Trophoblast cell (in vitro differentiated cells and primary cell): ENCODE measurements at regions not wholly inside any gene's neighbourhood (a gene's known extent, or its start where the extent isn't known, plus 50 kb on each side); places are given as distances from the start of the nearest gene placed in this dataset.

Experiments used
- DNase-seq, 2 donors: peaks; one replicate each; pipeline ENCODE4 v3.0.0-alpha.2; 2016
- H2AFZ ChIP-seq: 2 replicates; pipeline ENCODE4 v1.6.1; 2013; ENCODE audit warnings: low read length, moderate library complexity, mild to moderate bottlenecking; ENCODE audit not compliant: insufficient read depth, poor library complexity
- H2AK5ac ChIP-seq: 2 replicates; pipeline ENCODE4 v1.6.1; 2013; ENCODE audit warnings: mild to moderate bottlenecking, low read length
- H2BK120ac ChIP-seq: 2 replicates; pipeline ENCODE4 v1.6.1; 2013; ENCODE audit warnings: low read length, mild to moderate bottlenecking, moderate library complexity; ENCODE audit not compliant: insufficient read depth, poor library complexity
- H2BK12ac ChIP-seq: 2 replicates; pipeline ENCODE4 v1.6.1; 2013; ENCODE audit warnings: mild to moderate bottlenecking, low read length, moderate library complexity
- H2BK5ac ChIP-seq: 2 replicates; pipeline ENCODE4 v1.6.1; 2013; ENCODE audit warnings: low read length, low read depth, moderate library complexity, mild to moderate bottlenecking; ENCODE audit not compliant: poor library complexity
- H3K14ac ChIP-seq: 2 replicates; pipeline ENCODE4 v1.6.1; 2013; ENCODE audit warnings: mild to moderate bottlenecking, low read length
- H3K18ac ChIP-seq: 2 replicates; pipeline ENCODE4 v1.6.1; 2013; ENCODE audit warnings: mild to moderate bottlenecking, low read length
- H3K23ac ChIP-seq: 2 replicates; pipeline ENCODE4 v1.6.1; 2013; ENCODE audit warnings: low read length
- H3K27ac ChIP-seq: 2 replicates; pipeline ENCODE4 v1.5.1; 2013; ENCODE audit warnings: low read depth, mild to moderate bottlenecking, inconsistent platforms, low read length, moderate library complexity
- H3K27me3 ChIP-seq: 2 replicates; pipeline ENCODE4 v1.6.1; 2013; ENCODE audit warnings: inconsistent platforms, mild to moderate bottlenecking, low read length, moderate library complexity; ENCODE audit not compliant: insufficient read depth
- H3K36me3 ChIP-seq, 2 experiments: 1 replicate in 1 of 2; 2 replicates in 1 of 2; pipeline ENCODE4 v1.6.1; 2013; ENCODE audit warnings: low read length in 2 of 2, mild to moderate bottlenecking in 2 of 2, moderate library complexity in 1 of 2; ENCODE audit not compliant: insufficient read depth in 2 of 2, control insufficient read depth in 1 of 2
- H3K4ac ChIP-seq: 2 replicates; pipeline ENCODE4 v1.6.1; 2013; ENCODE audit warnings: low read depth, mild to moderate bottlenecking, low read length, moderate library complexity
- H3K4me1 ChIP-seq, 2 experiments: 1 replicate in 1 of 2; 2 replicates in 1 of 2; pipeline ENCODE4 v1.6.1; 2013; ENCODE audit warnings: low read length in 2 of 2, mild to moderate bottlenecking in 2 of 2, moderate library complexity in 1 of 2; ENCODE audit not compliant: insufficient read depth in 2 of 2, control insufficient read depth in 1 of 2
- H3K4me2 ChIP-seq: 2 replicates; pipeline ENCODE4 v1.6.1; 2013; ENCODE audit warnings: inconsistent platforms, mild to moderate bottlenecking, low read length, moderate library complexity
- H3K4me3 ChIP-seq: 2 replicates; pipeline ENCODE4 v1.5.1; 2013; ENCODE audit warnings: mild to moderate bottlenecking, low read depth, low read length, inconsistent platforms
- H3K79me1 ChIP-seq: one replicate; pipeline ENCODE4 v1.6.1; 2013; ENCODE audit warnings: low read length
- H3K79me2 ChIP-seq: 2 replicates; pipeline ENCODE4 v1.6.1; 2013; ENCODE audit warnings: low read length, mild to moderate bottlenecking; ENCODE audit not compliant: control insufficient read depth, insufficient read depth, poor library complexity
- H3K9ac ChIP-seq: 2 replicates; pipeline ENCODE4 v1.6.1; 2013; ENCODE audit warnings: mild to moderate bottlenecking, low read length
- H3K9me3 ChIP-seq: 2 replicates; pipeline ENCODE4 v1.6.1; 2013; ENCODE audit warnings: low read depth, mild to moderate bottlenecking, control low read depth, inconsistent platforms, low read length; ENCODE audit not compliant: insufficient read depth
- H4K12ac ChIP-seq: 2 replicates; pipeline ENCODE4 v1.6.1; 2013; ENCODE audit warnings: low read depth, mild to moderate bottlenecking, low read length, moderate library complexity
- H4K8ac ChIP-seq: 2 replicates; pipeline ENCODE4 v1.6.1; 2013; ENCODE audit warnings: low read depth, mild to moderate bottlenecking, low read length, moderate library complexity
- H4K91ac ChIP-seq: one replicate; pipeline ENCODE4 v1.6.1; 2013; ENCODE audit warnings: low read depth, mild to moderate bottlenecking, low read length, moderate library complexity
- WGBS: extraction: QIAGEN DNeasy Blood & Tissue Kit; methylation state at CpG from one replicate; pipeline ENCODE4 v1.1.7; 2013; ENCODE audit warnings: missing lambda C conversion rate; ENCODE audit not compliant: insufficient read length, insufficient coverage; ENCODE audit errors: extremely low coverage; 5-methylcytosine and 5-hydroxymethylcytosine counted together

DNA sequence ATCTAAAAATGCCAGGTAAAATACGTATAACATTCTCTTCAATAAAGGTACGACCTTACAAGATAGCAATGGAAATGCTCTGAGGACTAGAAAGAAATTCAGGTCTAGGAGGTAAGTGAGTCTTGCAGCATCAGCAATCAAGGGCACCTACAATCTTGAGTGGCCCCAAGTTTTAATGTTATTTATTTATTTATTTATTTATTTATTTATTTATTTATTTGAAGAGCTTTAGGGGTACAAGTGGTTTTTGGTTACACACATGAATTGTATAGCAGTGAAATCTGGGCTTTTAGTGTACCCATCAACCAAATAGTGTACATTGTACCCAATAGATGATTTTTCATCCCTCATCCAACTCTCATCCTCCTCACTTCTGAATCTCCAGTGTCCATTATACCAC is 574.0 kb upstream of the POU3F2 start:
- Histone ChIP-seq H3K4ac (no peak overlapping the region), H3K9ac (no peak overlapping the region), H4K91ac (no peak overlapping the region), H4K8ac (no peak overlapping the region), H3K14ac (no peak overlapping the region), H3K79me2 (no peaks in the 10 kb centered on the region), H2BK120ac (no peak overlapping the region), H3K23ac (no peak overlapping the region), H3K4me1 (no peaks in the 10 kb centered on the region), H3K79me1 (no peaks in the 10 kb centered on the region), H2BK5ac (no peak overlapping the region), H3K4me2 (no peak overlapping the region), H2AK5ac (no peak overlapping the region), H2AFZ (no peak overlapping the region), H3K27me3 (no peaks in the 10 kb centered on the region), H4K12ac (no peak overlapping the region), H3K18ac (no peak overlapping the region), H3K4me3 (no peak overlapping the region), H3K9me3 (no peaks in the 10 kb centered on the region), H3K36me3 (no peaks in the 10 kb centered on the region), H2BK12ac (no peak overlapping the region), H3K27ac (no peak overlapping the region)
- WGBS = no CpG with 5 or more reads among the region's 2 CpGs
- no peak for DNase-seq

DNA sequence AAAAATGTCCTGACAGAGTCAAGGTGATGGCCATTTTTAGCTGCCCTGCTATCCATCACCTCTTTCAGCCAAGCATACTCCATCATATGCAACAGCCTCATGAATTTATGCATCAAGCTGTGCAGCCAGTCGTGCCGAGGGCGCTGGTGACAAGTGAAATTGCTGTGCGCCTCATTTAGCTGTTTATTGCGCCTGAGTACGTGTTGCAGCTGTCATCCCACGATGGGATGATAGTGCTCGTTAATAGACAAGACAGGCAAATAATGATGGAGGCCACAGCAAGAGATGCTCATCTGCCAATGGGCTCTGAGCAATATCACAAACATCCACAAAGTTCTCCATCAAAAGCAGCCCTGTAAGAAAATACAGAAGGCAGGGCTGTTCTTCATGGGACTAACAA is 562.3 kb upstream of the POU3F2 start:
- H3K18ac ChIP-seq = no peak overlapping the region
- H3K79me2 ChIP-seq = no peaks in the 10 kb centered on the region
- H3K27ac ChIP-seq = no peak overlapping the region
- no peak overlapping the region for H4K8ac ChIP-seq
- no peak overlapping the region for H2AK5ac ChIP-seq
- DNase-seq = no peak
- H2AFZ ChIP-seq = no peak overlapping the region
- H3K4me2 ChIP-seq = no peak overlapping the region
- no peak overlapping the region for H3K4me3 ChIP-seq
- no peaks in the 10 kb centered on the region for H3K36me3 ChIP-seq
- H3K23ac ChIP-seq = no peak overlapping the region
- no peak overlapping the region for H2BK5ac ChIP-seq
- H3K4me1 ChIP-seq = no peaks in the 10 kb centered on the region
- no peaks in the 10 kb centered on the region for H3K9me3 ChIP-seq
- H4K91ac ChIP-seq = no peak overlapping the region
- H2BK120ac ChIP-seq = no peak overlapping the region
- no peaks in the 10 kb centered on the region for H3K27me3 ChIP-seq
- no CpG with 5 or more reads among the region's 8 CpGs for WGBS
- H3K9ac ChIP-seq = no peak overlapping the region
- no peak overlapping the region for H3K4ac ChIP-seq
- H3K79me1 ChIP-seq = no peaks in the 10 kb centered on the region
- no peak overlapping the region for H3K14ac ChIP-seq
- no peak overlapping the region for H2BK12ac ChIP-seq
- H4K12ac ChIP-seq = no peak overlapping the region

DNA sequence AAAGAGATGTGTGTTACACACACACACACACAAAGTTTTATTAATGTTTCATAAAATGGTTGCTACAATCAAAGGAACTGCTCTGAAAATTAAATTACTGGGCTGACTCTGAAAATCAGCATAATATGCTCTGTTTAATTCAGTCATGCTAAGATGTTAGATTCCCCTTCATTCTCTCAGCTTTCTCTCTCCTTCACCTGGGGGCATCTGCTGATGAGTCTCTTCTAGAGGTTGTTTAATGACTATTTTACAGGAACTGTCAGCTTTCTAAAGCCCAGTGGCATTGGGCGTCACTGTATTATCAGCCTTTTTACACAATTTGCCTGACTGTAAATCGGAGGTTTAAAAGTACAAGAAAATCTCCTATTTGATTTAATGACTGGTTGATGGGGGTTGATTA is 559.7 kb upstream of the POU3F2 start:
- Histone ChIP-seq H2AFZ (no peak overlapping the region), H3K27ac (no peak overlapping the region), H3K36me3 (no peaks in the 10 kb centered on the region), H2BK120ac (no peak overlapping the region), H2BK12ac (no peak overlapping the region), H3K4ac (no peak overlapping the region), H4K91ac (no peak overlapping the region), H3K23ac (no peak overlapping the region), H2AK5ac (no peak overlapping the region), H3K4me2 (no peak overlapping the region), H4K8ac (no peak overlapping the region), H3K18ac (no peak overlapping the region), H3K4me1 (no peaks in the 10 kb centered on the region), H3K4me3 (no peak overlapping the region), H3K9ac (no peak overlapping the region), H3K14ac (no peak overlapping the region), H3K79me1 (no peaks in the 10 kb centered on the region), H3K79me2 (no peaks in the 10 kb centered on the region), H4K12ac (no peak overlapping the region), H3K9me3 (no peaks in the 10 kb centered on the region), H3K27me3 (no peaks in the 10 kb centered on the region), H2BK5ac (no peak overlapping the region)
- DNase-seq = no peak
- WGBS = no CpG with 5 or more reads among the region's 2 CpGs

DNA sequence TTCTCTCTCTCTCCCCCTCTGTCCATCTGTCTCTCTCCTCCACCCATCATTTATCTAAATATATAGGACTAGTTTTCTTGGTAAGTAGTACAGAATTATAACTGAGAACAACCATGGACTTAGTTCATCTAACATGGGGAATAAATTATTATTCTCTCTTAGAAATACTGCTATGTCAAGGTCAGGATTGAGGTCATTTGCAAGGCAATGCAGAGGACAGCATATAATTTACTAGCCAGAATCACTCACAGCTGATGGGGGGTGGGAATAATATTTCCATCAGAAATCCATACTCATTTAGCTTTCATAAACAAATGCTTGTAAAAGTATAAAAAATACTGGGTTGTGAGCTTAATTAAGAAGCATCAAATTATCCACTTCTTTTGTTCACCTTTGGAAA is 553.9 kb upstream of the POU3F2 start:
- H2AK5ac ChIP-seq = no peak overlapping the region
- H3K79me1 ChIP-seq = no peaks in the 10 kb centered on the region
- H3K4me3 ChIP-seq = no peak overlapping the region
- H3K9me3 ChIP-seq = no peaks in the 10 kb centered on the region
- H3K18ac ChIP-seq = no peak overlapping the region
- H3K4me1 ChIP-seq = no peaks in the 10 kb centered on the region
- H4K8ac ChIP-seq = no peak overlapping the region
- H4K91ac ChIP-seq = no peak overlapping the region
- H3K27ac ChIP-seq = no peak overlapping the region
- no peaks in the 10 kb centered on the region for H3K27me3 ChIP-seq
- H2BK12ac ChIP-seq = no peak overlapping the region
- no peak overlapping the region for H4K12ac ChIP-seq
- H3K9ac ChIP-seq = no peak overlapping the region
- H3K4ac ChIP-seq = no peak overlapping the region
- H3K14ac ChIP-seq = no peak overlapping the region
- H2BK120ac ChIP-seq = no peak overlapping the region
- H2AFZ ChIP-seq = no peak overlapping the region
- H2BK5ac ChIP-seq = no peak overlapping the region
- no peaks in the 10 kb centered on the region for H3K79me2 ChIP-seq
- no peak for DNase-seq
- H3K23ac ChIP-seq = no peak overlapping the region
- H3K36me3 ChIP-seq = no peaks in the 10 kb centered on the region
- no peak overlapping the region for H3K4me2 ChIP-seq

DNA sequence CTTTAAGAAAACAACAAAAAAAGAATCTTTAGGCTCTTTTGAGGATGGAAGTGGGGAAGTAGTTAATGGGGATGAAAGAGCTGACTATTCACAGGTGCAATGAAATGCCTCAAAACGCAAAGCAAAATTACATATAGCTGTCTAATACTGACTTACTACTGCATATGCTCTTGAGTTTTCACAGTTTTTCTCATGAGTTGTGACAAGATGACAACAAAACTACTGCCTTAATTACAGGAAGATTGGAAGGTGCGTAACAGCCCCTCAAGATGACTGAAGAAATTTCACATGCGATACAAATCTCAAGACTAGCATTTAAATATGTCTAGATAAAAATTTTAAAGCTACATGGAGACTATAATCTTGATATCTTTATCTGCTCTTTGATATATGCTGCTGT is 547.8 kb upstream of the POU3F2 start:
- Histone ChIP-seq H3K79me2 (no peaks in the 10 kb centered on the region), H4K91ac (no peak overlapping the region), H3K27ac (no peak overlapping the region), H3K23ac (no peak overlapping the region), H3K4me3 (no peak overlapping the region), H2BK5ac (no peak overlapping the region), H2BK120ac (no peak overlapping the region), H3K4me2 (no peak overlapping the region), H3K4ac (no peak overlapping the region), H4K12ac (no peak overlapping the region), H3K14ac (no peak overlapping the region), H2AFZ (no peak overlapping the region), H3K9ac (no peak overlapping the region), H3K36me3 (no peaks in the 10 kb centered on the region), H2BK12ac (no peak overlapping the region), H3K27me3 (no peaks in the 10 kb centered on the region), H2AK5ac (no peak overlapping the region), H3K79me1 (no peaks in the 10 kb centered on the region), H3K9me3 (no peaks in the 10 kb centered on the region), H3K18ac (no peak overlapping the region), H4K8ac (no peak overlapping the region), H3K4me1 (no peaks in the 10 kb centered on the region)
- no CpG with 5 or more reads among the region's 3 CpGs for WGBS
- DNase-seq = no peak
